Keratinocyte (primary cell): ENCODE measurements at regions not wholly inside any gene's neighbourhood (a gene's known extent, or its start where the extent isn't known, plus 50 kb on each side); places are given as distances from the start of the nearest gene placed in this dataset.

Experiments used
- DNase-seq: peaks from one replicate; pipeline ENCODE4 v3.0.0-alpha.2; 2011; ENCODE audit warnings: low read depth, missing footprints, low spot score
- FAIRE-seq: peaks from 2 replicates; lab custom pipeline; 2011; peaks lifted over from hg19 to GRCh38; lab: Jason Lieb, UNC
- H2AFZ ChIP-seq: 2 replicates; pipeline ENCODE4 v1.6.0; 2012; ENCODE audit warnings: low read length, control low read depth, inconsistent platforms; ENCODE audit not compliant: control insufficient read depth
- H3K27ac ChIP-seq: 2 replicates; pipeline ENCODE4 v1.5.1; 2011; ENCODE audit warnings: low read length; ENCODE audit not compliant: control insufficient read depth, insufficient read depth
- H3K27me3 ChIP-seq: 3 replicates; pipeline ENCODE4 v1.6.0; 2011; ENCODE audit warnings: low read length; ENCODE audit not compliant: control insufficient read depth, insufficient read depth; ENCODE audit errors: extremely low read depth
- H3K36me3 ChIP-seq, 2 experiments: 2 replicates in 1 of 2; 3 replicates in 1 of 2; pipeline ENCODE4 v1.5.1; 2011; ENCODE audit warnings: low read length in 2 of 2, mild to moderate bottlenecking in 1 of 2; ENCODE audit not compliant: control insufficient read depth in 2 of 2, insufficient read depth in 2 of 2; ENCODE audit errors: extremely low read depth in 1 of 2
- H3K4me1 ChIP-seq: 3 replicates; pipeline ENCODE4 v1.5.1; 2011; ENCODE audit warnings: low read length; ENCODE audit not compliant: control insufficient read depth, insufficient read depth; ENCODE audit errors: extremely low read depth
- H3K4me2 ChIP-seq: 3 replicates; pipeline ENCODE4 v1.6.0; 2011; ENCODE audit warnings: low read depth, low read length; ENCODE audit not compliant: control insufficient read depth, insufficient read depth; ENCODE audit errors: extremely low read depth
- H3K4me3 ChIP-seq, 3 experiments: fragments of 200-600 bp in 1 of 3; sonication (generic) in 1 of 3; 2 replicates in 2 of 3; 3 replicates in 1 of 3; pipeline ENCODE4 v1.5.1; 2011 to 2016; ENCODE audit warnings: low read length in 3 of 3, mild to moderate bottlenecking in 3 of 3, control low read depth in 2 of 3, inconsistent platforms in 1 of 3, low read depth in 1 of 3, mixed read lengths in 1 of 3, mixed run types in 1 of 3, moderate library complexity in 1 of 3; ENCODE audit not compliant: control insufficient read depth in 2 of 3, insufficient read depth in 2 of 3; ENCODE audit errors: extremely low read depth in 1 of 3
- H3K79me2 ChIP-seq: 2 replicates; pipeline ENCODE4 v1.6.0; 2012; ENCODE audit warnings: low read length; ENCODE audit not compliant: control insufficient read depth, insufficient read depth
- H3K9ac ChIP-seq: 3 replicates; pipeline ENCODE4 v1.6.0; 2011; ENCODE audit warnings: low read length; ENCODE audit not compliant: control insufficient read depth, insufficient read depth; ENCODE audit errors: extremely low read depth
- H3K9me1 ChIP-seq: 3 replicates; pipeline ENCODE4 v1.6.0; 2011; ENCODE audit warnings: low read length; ENCODE audit not compliant: control insufficient read depth, insufficient read depth; ENCODE audit errors: extremely low read depth
- H3K9me3 ChIP-seq: 2 replicates; pipeline ENCODE4 v1.5.1; 2012; ENCODE audit warnings: low read depth, low read length; ENCODE audit not compliant: control insufficient read depth
- H4K20me1 ChIP-seq: 3 replicates; pipeline ENCODE4 v1.6.0; 2011; ENCODE audit warnings: low read length; ENCODE audit not compliant: control insufficient read depth, insufficient read depth; ENCODE audit errors: extremely low read depth
- CTCF ChIP-seq, 3 experiments: IDR thresholded peaks in 1 of 3; conservative IDR thresholded peaks in 1 of 3; optimal IDR thresholded peaks in 1 of 3; 2 replicates in 2 of 3; 3 replicates in 1 of 3; pipeline versions ENCODE3 to v1.5.1; 2011; ENCODE audit warnings: low read length in 3 of 3, mild to moderate bottlenecking in 3 of 3, moderate library complexity in 2 of 3, control low read depth in 1 of 3, inconsistent platforms in 1 of 3; ENCODE audit not compliant: insufficient read depth in 2 of 3; ENCODE audit errors: extremely low read depth in 1 of 3
- EZH2 ChIP-seq: IDR thresholded peaks from one replicate; pipeline ENCODE4 v1.6.1; 2012; ENCODE audit warnings: inconsistent platforms, mild to moderate bottlenecking, low read length, moderate library complexity
- dilution Hi-C: fragments of 300-500 bp; cut with MboI; formaldehyde crosslinking; loops from one replicate; pipeline ENCODE4 v1.7.0; 2020; ENCODE audit warnings: low sequenced_read_pairs; ENCODE audit not compliant: extremely low pct_ligation_motif_present

DNA sequence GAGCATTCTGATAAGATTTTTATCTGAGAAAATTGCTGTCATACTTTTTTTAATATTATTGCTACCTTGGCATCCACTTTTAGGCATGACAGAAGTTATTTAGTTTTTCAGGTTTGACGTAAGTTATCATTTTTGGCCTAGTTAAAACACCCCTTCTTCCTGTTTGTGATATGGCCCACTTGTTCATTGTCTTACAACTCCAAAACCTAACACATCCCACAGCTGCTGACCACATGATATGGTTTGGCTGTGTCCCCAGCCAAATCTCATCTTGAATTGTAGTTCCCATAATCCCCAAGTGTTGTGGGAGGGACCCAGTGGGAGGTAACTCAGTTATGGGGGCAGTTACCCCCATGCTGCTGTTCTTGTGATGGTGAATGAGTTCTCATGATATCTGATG is 388.1 kb downstream of the SLC4A3 start:
- H3K79me2 ChIP-seq = no peaks in the 10 kb centered on the region
- H3K4me3 ChIP-seq = no peak overlapping the region
- FAIRE-seq (no peak), DNase-seq (no peak)
- H3K36me3 ChIP-seq = no peaks in the 10 kb centered on the region
- no peaks in the 10 kb centered on the region for H3K9me1 ChIP-seq
- dilution Hi-C loops = no loop called here
- H3K4me2 ChIP-seq = no peak overlapping the region
- no peak overlapping the region for H3K9ac ChIP-seq
- no peak overlapping the region for H2AFZ ChIP-seq
- H3K27ac ChIP-seq = no peak overlapping the region
- no peaks in the 10 kb centered on the region for H3K27me3 ChIP-seq
- TF ChIP-seq CTCF (optimal IDR thresholded peaks at IDR 0.05 in 1 of 3, IDR thresholded peaks at IDR 0.05 in 1 of 3, conservative IDR thresholded peaks at IDR 0.05 in 1 of 3; ENCODE audit: extremely low read depth in 1 of 3, insufficient read depth in 2 of 3, low read length in 3 of 3) = no peak
- no peak for TF ChIP-seq EZH2
- H4K20me1 ChIP-seq = no peaks in the 10 kb centered on the region
- H3K9me3 ChIP-seq = no peaks in the 10 kb centered on the region
- no peaks in the 10 kb centered on the region for H3K4me1 ChIP-seq

DNA sequence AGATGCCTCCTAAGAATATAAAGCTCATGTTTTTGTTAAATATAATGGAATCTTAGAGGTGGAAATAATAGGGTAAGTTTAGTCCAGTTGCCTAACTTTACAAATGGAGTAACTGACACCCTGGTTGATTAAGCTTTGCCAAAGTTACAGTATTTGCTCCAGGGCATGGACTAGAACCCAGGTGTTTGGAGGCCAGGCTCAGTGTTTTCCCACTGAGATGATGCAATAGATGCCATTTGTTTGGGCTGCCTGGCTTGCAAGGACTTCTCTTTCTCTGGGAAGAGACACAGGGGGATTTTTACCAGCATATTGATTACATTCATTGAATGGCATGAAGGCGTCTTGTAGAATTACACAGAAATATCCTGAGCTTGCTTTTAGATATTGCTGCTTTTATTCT is 397.8 kb downstream of the SLC4A3 start:
- Histone ChIP-seq H2AFZ (no peak overlapping the region), H3K27me3 (no peaks in the 10 kb centered on the region), H3K9me1 (no peaks in the 10 kb centered on the region), H3K27ac (no peak overlapping the region), H3K4me2 (no peak overlapping the region), H3K4me1 (no peaks in the 10 kb centered on the region), H3K36me3 (no peaks in the 10 kb centered on the region), H3K4me3 (no peak overlapping the region), H4K20me1 (no peaks in the 10 kb centered on the region), H3K9ac (no peak overlapping the region), H3K79me2 (no peaks in the 10 kb centered on the region), H3K9me3 (no peaks in the 10 kb centered on the region)
- TF ChIP-seq CTCF (optimal IDR thresholded peaks at IDR 0.05 in 1 of 3, IDR thresholded peaks at IDR 0.05 in 1 of 3, conservative IDR thresholded peaks at IDR 0.05 in 1 of 3; ENCODE audit: extremely low read depth in 1 of 3, insufficient read depth in 2 of 3, low read length in 3 of 3) (no peak), EZH2 (no peak)
- dilution Hi-C loops = no loop called here
- DNase-seq (no peak), FAIRE-seq (no peak)
